Trophoblast cell (in vitro differentiated cells and primary cell): ENCODE measurements at regions not wholly inside any gene's neighbourhood (a gene's known extent, or its start where the extent isn't known, plus 50 kb on each side); places are given as distances from the start of the nearest gene placed in this dataset.
A peak's percentile ranks its signal among the peaks of the same experiment; 100 is the strongest.

Experiments
- DNase-seq, 2 donors: peaks; one replicate each; pipeline ENCODE4 v3.0.0-alpha.2; 2016
- H2AFZ ChIP-seq: 2 replicates; pipeline ENCODE4 v1.6.1; 2013; ENCODE audit warnings: low read length, moderate library complexity, mild to moderate bottlenecking; ENCODE audit not compliant: insufficient read depth, poor library complexity
- H2AK5ac ChIP-seq: 2 replicates; pipeline ENCODE4 v1.6.1; 2013; ENCODE audit warnings: mild to moderate bottlenecking, low read length
- H2BK120ac ChIP-seq: 2 replicates; pipeline ENCODE4 v1.6.1; 2013; ENCODE audit warnings: low read length, mild to moderate bottlenecking, moderate library complexity; ENCODE audit not compliant: insufficient read depth, poor library complexity
- H2BK12ac ChIP-seq: 2 replicates; pipeline ENCODE4 v1.6.1; 2013; ENCODE audit warnings: mild to moderate bottlenecking, low read length, moderate library complexity
- H2BK5ac ChIP-seq: 2 replicates; pipeline ENCODE4 v1.6.1; 2013; ENCODE audit warnings: low read length, low read depth, moderate library complexity, mild to moderate bottlenecking; ENCODE audit not compliant: poor library complexity
- H3K14ac ChIP-seq: 2 replicates; pipeline ENCODE4 v1.6.1; 2013; ENCODE audit warnings: mild to moderate bottlenecking, low read length
- H3K18ac ChIP-seq: 2 replicates; pipeline ENCODE4 v1.6.1; 2013; ENCODE audit warnings: mild to moderate bottlenecking, low read length
- H3K23ac ChIP-seq: 2 replicates; pipeline ENCODE4 v1.6.1; 2013; ENCODE audit warnings: low read length
- H3K27ac ChIP-seq: 2 replicates; pipeline ENCODE4 v1.5.1; 2013; ENCODE audit warnings: low read depth, mild to moderate bottlenecking, inconsistent platforms, low read length, moderate library complexity
- H3K27me3 ChIP-seq: 2 replicates; pipeline ENCODE4 v1.6.1; 2013; ENCODE audit warnings: inconsistent platforms, mild to moderate bottlenecking, low read length, moderate library complexity; ENCODE audit not compliant: insufficient read depth
- H3K36me3 ChIP-seq, 2 experiments: 1 replicate in 1 of 2; 2 replicates in 1 of 2; pipeline ENCODE4 v1.6.1; 2013; ENCODE audit warnings: low read length in 2 of 2, mild to moderate bottlenecking in 2 of 2, moderate library complexity in 1 of 2; ENCODE audit not compliant: insufficient read depth in 2 of 2, control insufficient read depth in 1 of 2
- H3K4ac ChIP-seq: 2 replicates; pipeline ENCODE4 v1.6.1; 2013; ENCODE audit warnings: low read depth, mild to moderate bottlenecking, low read length, moderate library complexity
- H3K4me1 ChIP-seq, 2 experiments: 1 replicate in 1 of 2; 2 replicates in 1 of 2; pipeline ENCODE4 v1.6.1; 2013; ENCODE audit warnings: low read length in 2 of 2, mild to moderate bottlenecking in 2 of 2, moderate library complexity in 1 of 2; ENCODE audit not compliant: insufficient read depth in 2 of 2, control insufficient read depth in 1 of 2
- H3K4me2 ChIP-seq: 2 replicates; pipeline ENCODE4 v1.6.1; 2013; ENCODE audit warnings: inconsistent platforms, mild to moderate bottlenecking, low read length, moderate library complexity
- H3K4me3 ChIP-seq: 2 replicates; pipeline ENCODE4 v1.5.1; 2013; ENCODE audit warnings: mild to moderate bottlenecking, low read depth, low read length, inconsistent platforms
- H3K79me1 ChIP-seq: one replicate; pipeline ENCODE4 v1.6.1; 2013; ENCODE audit warnings: low read length
- H3K79me2 ChIP-seq: 2 replicates; pipeline ENCODE4 v1.6.1; 2013; ENCODE audit warnings: low read length, mild to moderate bottlenecking; ENCODE audit not compliant: control insufficient read depth, insufficient read depth, poor library complexity
- H3K9ac ChIP-seq: 2 replicates; pipeline ENCODE4 v1.6.1; 2013; ENCODE audit warnings: mild to moderate bottlenecking, low read length
- H3K9me3 ChIP-seq: 2 replicates; pipeline ENCODE4 v1.6.1; 2013; ENCODE audit warnings: low read depth, mild to moderate bottlenecking, control low read depth, inconsistent platforms, low read length; ENCODE audit not compliant: insufficient read depth
- H4K12ac ChIP-seq: 2 replicates; pipeline ENCODE4 v1.6.1; 2013; ENCODE audit warnings: low read depth, mild to moderate bottlenecking, low read length, moderate library complexity
- H4K8ac ChIP-seq: 2 replicates; pipeline ENCODE4 v1.6.1; 2013; ENCODE audit warnings: low read depth, mild to moderate bottlenecking, low read length, moderate library complexity
- H4K91ac ChIP-seq: one replicate; pipeline ENCODE4 v1.6.1; 2013; ENCODE audit warnings: low read depth, mild to moderate bottlenecking, low read length, moderate library complexity
- WGBS: extraction: QIAGEN DNeasy Blood & Tissue Kit; methylation state at CpG from one replicate; pipeline ENCODE4 v1.1.7; 2013; ENCODE audit warnings: missing lambda C conversion rate; ENCODE audit not compliant: insufficient read length, insufficient coverage; ENCODE audit errors: extremely low coverage; 5-methylcytosine and 5-hydroxymethylcytosine counted together

DNA sequence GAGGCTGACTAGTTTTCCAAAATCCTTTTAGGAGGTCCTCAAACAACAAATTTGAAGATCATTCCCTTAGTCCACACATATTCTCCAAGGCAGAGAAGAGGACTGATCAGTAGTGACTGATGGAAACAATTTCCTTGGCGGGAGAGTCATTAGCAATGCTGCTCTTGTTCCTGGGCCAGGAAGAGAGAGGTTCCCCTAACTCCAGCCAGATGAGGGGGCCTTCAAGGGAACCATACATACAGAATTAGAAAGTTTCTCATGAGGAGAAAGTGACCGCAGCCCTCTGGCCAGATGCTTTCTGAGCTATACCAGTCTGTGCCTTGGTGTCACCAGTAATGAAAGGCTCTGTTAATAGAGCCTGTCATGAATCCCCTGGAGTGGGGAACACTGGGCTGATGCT, 539.4 kb downstream of the BNC2 start:
- no peak overlapping the region for H3K4ac ChIP-seq

DNA sequence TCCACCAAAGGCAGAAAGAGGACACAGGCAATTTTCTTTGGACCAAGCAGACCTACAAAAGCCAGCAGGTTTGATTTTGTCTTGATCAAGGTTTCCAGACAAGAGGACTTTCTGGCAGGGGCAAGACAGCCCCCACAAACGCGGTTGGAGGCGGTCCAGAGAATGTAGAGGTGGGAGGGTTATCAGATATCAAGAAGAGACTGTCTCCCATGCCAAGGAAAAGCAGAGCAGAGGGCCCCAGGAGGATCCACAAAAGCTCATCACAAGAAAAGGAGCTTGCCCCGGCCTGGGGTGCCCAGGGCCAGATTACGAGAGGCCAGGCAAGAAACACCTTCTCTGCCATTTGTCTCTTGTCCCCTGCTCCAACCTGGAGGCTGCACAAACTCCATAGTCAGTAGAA, 538.9 kb downstream of the BNC2 start:
- no CpG with 5 or more reads among the region's 5 CpGs for WGBS
- H4K8ac ChIP-seq, result no peak overlapping the region
- H2BK5ac ChIP-seq, result no peak overlapping the region
- no peak overlapping the region for H3K4ac ChIP-seq
- no peak overlapping the region for H2AFZ ChIP-seq
- no peaks in the 10 kb centered on the region for H3K79me2 ChIP-seq
- no peak overlapping the region for H3K23ac ChIP-seq
- peak overlapping the region; percentile 21 for H2BK12ac ChIP-seq
- peaks cover 0 to 2% of the 10 kb centered on the region in 2 experiments for H3K4me1 ChIP-seq
- no peaks in the 10 kb centered on the region for H3K36me3 ChIP-seq
- H3K79me1 ChIP-seq, result peaks cover 3% of the 10 kb centered on the region
- no peak overlapping the region for H3K4me3 ChIP-seq
- no peak overlapping the region for H4K12ac ChIP-seq
- no peak overlapping the region for H4K91ac ChIP-seq
- no peak overlapping the region for H2AK5ac ChIP-seq
- no peak overlapping the region for H3K14ac ChIP-seq
- H3K27ac ChIP-seq, result no peak overlapping the region
- H3K9me3 ChIP-seq, result no peaks in the 10 kb centered on the region
- H3K27me3 ChIP-seq, result no peaks in the 10 kb centered on the region
- no peak overlapping the region for H2BK120ac ChIP-seq
- no peak overlapping the region for H3K9ac ChIP-seq
- no peak for DNase-seq
- H3K18ac ChIP-seq, result no peak overlapping the region
- no peak overlapping the region for H3K4me2 ChIP-seq

More for the DNA sequence above, 539.4 kb downstream of the BNC2 start:
- H4K8ac ChIP-seq, result no peak overlapping the region
- no peak overlapping the region for H2AK5ac ChIP-seq
- no peak overlapping the region for H4K91ac ChIP-seq
- H3K36me3 ChIP-seq, result no peaks in the 10 kb centered on the region
- no peak overlapping the region for H3K4me3 ChIP-seq
- no peak overlapping the region for H3K27ac ChIP-seq
- H3K9ac ChIP-seq, result no peak overlapping the region
- no peak overlapping the region for H2BK12ac ChIP-seq
- no peak overlapping the region for H3K14ac ChIP-seq
- H4K12ac ChIP-seq, result no peak overlapping the region
- H3K79me1 ChIP-seq, result peaks cover 3% of the 10 kb centered on the region
- no peaks in the 10 kb centered on the region for H3K9me3 ChIP-seq
- no peaks in the 10 kb centered on the region for H3K27me3 ChIP-seq
- no peak for DNase-seq
- peaks cover 0 to 2% of the 10 kb centered on the region in 2 experiments for H3K4me1 ChIP-seq
- no peak overlapping the region for H3K23ac ChIP-seq
- H3K4me2 ChIP-seq, result no peak overlapping the region
- H3K79me2 ChIP-seq, result no peaks in the 10 kb centered on the region
- no peak overlapping the region for H2BK5ac ChIP-seq
- H2AFZ ChIP-seq, result no peak overlapping the region
- no peak overlapping the region for H2BK120ac ChIP-seq
- WGBS, result no CpG with 5 or more reads among the region's 2 CpGs
- no peak overlapping the region for H3K18ac ChIP-seq

DNA sequence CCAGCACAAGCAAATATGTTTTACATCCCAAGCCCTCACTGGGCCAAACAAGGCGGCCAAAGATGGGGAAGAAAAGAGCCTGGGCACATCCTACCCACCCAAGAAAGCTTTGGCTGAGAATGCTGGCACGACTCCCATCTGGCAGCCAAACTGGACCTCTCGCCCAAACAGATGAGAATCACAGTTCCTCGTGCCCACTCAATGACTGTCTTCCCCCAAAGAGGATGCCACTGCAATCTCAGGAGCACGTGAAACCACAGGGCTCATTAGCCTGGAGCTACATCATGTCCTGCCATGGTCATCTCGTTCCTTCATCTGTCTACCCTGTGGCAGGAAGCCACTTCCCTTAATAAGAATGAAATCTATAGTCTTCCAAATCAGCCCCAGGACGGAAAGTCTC, 536.8 kb downstream of the BNC2 start:
- no peak overlapping the region for H2AFZ ChIP-seq
- no peak overlapping the region for H3K4ac ChIP-seq
- no peak overlapping the region for H2BK5ac ChIP-seq
- no peaks in the 10 kb centered on the region for H3K9me3 ChIP-seq
- no peak for DNase-seq
- peaks cover 0 to 6% of the 10 kb centered on the region in 2 experiments for H3K4me1 ChIP-seq
- no peak overlapping the region for H3K23ac ChIP-seq
- no peaks in the 10 kb centered on the region for H3K27me3 ChIP-seq
- no peak overlapping the region for H4K91ac ChIP-seq
- H2BK12ac ChIP-seq, result no peak overlapping the region
- H3K4me2 ChIP-seq, result no peak overlapping the region
- H3K4me3 ChIP-seq, result no peak overlapping the region
- no CpG with 5 or more reads among the region's 7 CpGs for WGBS
- no peak overlapping the region for H4K12ac ChIP-seq
- peaks cover 9% of the 10 kb centered on the region for H3K79me1 ChIP-seq
- H4K8ac ChIP-seq, result no peak overlapping the region
- no peak overlapping the region for H3K9ac ChIP-seq
- H3K14ac ChIP-seq, result no peak overlapping the region
- no peak overlapping the region for H2AK5ac ChIP-seq
- H3K36me3 ChIP-seq, result no peaks in the 10 kb centered on the region
- no peak overlapping the region for H3K27ac ChIP-seq
- H3K18ac ChIP-seq, result no peak overlapping the region
- H3K79me2 ChIP-seq, result no peaks in the 10 kb centered on the region
- H2BK120ac ChIP-seq, result no peak overlapping the region

DNA sequence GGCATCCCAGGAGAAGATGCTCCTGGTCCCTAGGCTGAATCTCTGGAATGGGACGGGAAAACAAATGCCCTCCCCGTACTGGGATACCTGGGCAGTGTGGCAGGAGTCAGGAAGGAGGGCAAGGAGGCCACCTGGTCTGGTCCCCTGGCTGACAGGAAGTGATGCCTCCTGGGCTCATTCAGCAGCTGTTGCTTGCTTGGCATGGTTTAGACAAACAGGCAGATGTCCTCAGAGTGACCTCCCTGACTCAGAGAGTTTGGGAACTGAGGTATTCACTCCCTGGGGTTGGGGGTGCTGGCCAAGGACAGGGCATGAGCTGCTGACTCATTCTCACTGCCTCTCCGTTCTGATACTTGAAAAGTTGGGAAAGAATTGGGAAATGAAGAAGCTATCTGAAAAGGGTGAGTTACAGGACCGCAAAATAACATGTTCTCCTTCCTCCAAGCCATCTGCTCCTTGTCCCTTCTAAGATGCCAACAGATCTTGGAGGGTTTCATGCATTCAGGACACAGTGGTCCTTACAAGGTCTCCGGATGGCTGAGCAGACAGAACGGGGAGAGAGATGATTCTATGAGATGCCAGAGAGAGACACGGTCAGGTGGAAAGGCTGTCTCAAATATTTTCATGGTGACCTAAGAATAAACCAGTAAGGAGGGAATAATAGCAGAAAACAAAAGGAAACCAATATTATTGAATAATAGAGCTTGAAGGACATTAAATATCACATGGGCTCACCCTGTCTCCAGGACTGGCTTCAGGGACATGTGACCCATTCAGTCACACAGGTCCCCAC, 534.5 kb downstream of the BNC2 start:
- Histone ChIP-seq H3K9ac (no peak overlapping the region), H3K79me2 (no peaks in the 10 kb centered on the region), H3K27me3 (no peaks in the 10 kb centered on the region), H3K4me3 (no peak overlapping the region), H2BK120ac (no peak overlapping the region), H3K9me3 (no peaks in the 10 kb centered on the region), H4K8ac (no peak overlapping the region), H3K18ac (no peak overlapping the region), H2BK5ac (no peak overlapping the region), H3K14ac (no peak overlapping the region), H3K36me3 (no peaks in the 10 kb centered on the region), H3K27ac (no peak overlapping the region), H3K79me1 (peaks cover 9% of the 10 kb centered on the region), H3K4me1 (peaks cover 0 to 4% of the 10 kb centered on the region in 2 experiments), H4K12ac (no peak overlapping the region), H2AK5ac (peak overlapping the region; percentile 66), H3K23ac (no peak overlapping the region), H3K4me2 (no peak overlapping the region), H3K4ac (no peak overlapping the region), H2AFZ (no peak overlapping the region), H4K91ac (no peak overlapping the region), H2BK12ac (peak overlapping the region; percentile 85)
- WGBS, result no CpG with 5 or more reads among the region's 7 CpGs
- DNase-seq, result peak; percentile 57
